ENCODE measurements at regions not wholly inside any gene's neighbourhood (a gene's known extent, or its start where the extent isn't known, plus 50 kb on each side); places are given as distances from the start of the nearest gene placed in this dataset.

- no peak for TF ChIP-seq CTCF (conservative IDR thresholded peaks at IDR 0.05)
- no peak overlapping the region for H3K27ac ChIP-seq
These were observed 73.8 kb upstream of the IRX5 start for GRCh38 chr16:54856871-54857270.

- TF ChIP-seq CTCF (conservative IDR thresholded peaks at IDR 0.05): no peak
- no peak overlapping the region for H3K27ac ChIP-seq
These were observed 83.1 kb upstream of the IRX5 start for GRCh38 chr16:54847609-54848008.

- TF ChIP-seq CTCF (conservative IDR thresholded peaks at IDR 0.05): no peak
- no peak overlapping the region for H3K27ac ChIP-seq
These were observed 83.5 kb upstream of the IRX5 start for GRCh38 chr16:54847207-54847606.

- H3K27ac ChIP-seq: no peak overlapping the region
- no peak for TF ChIP-seq CTCF (conservative IDR thresholded peaks at IDR 0.05)
These were observed 83.9 kb upstream of the IRX5 start for GRCh38 chr16:54846766-54847165.

GRCh38 chr16:54843424-54843750 lies 87.3 kb upstream of the IRX5 start:
- no peak overlapping the region for H3K27ac ChIP-seq
- TF ChIP-seq CTCF (conservative IDR thresholded peaks at IDR 0.05): no peak

GRCh38 chr16:54842743-54843423 lies 87.8 kb upstream of the IRX5 start:
- H3K27ac ChIP-seq: no peak overlapping the region
- no peak for TF ChIP-seq CTCF (conservative IDR thresholded peaks at IDR 0.05)

GRCh38 chr16:54829691-54830090 lies 101.0 kb upstream of the IRX5 start:
- H3K27ac ChIP-seq: no peak overlapping the region

More at GRCh38 chr16:54829691-54830090, 101.0 kb upstream of the IRX5 start:
- no peak for TF ChIP-seq CTCF (conservative IDR thresholded peaks at IDR 0.05)

Measured in VCaP (cell line).